ENCODE measurements at regions not wholly inside any gene's neighbourhood (a gene's known extent, or its start where the extent isn't known, plus 50 kb on each side); places are given as distances from the start of the nearest gene placed in this dataset.
"Not testable (repeated sequence)": the region's sequence is repeated elsewhere in the genome, so short reads cannot be mapped to it uniquely, and the experiment has no call there.

DNA sequence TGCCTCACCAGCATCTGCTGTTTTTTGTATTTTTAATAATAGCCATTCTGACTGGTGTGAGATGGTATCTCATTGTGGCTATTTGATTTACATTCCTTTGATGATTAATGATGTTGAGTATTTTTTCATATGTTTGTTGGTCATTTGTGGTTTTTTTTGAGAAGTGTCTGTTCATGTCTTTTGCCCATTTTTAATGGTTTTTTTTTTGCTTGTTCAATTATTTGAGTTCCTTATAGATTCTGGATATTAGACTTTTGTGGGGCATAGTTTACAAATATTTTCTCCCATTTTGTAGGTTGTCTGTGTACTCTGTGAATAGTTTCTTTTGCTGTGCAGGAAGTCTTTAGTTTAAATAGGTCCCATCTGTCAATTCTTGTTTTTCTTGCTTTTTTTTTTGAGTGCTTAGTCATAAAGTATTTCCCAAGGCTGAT lies 148.1 kb downstream of the NPR3 start:
- H3K27me3 Mint-ChIP-seq = no peaks in the 10 kb centered on the region
- ChIA-PET CTCF (no interaction called here), POLR2A (no interaction called here)
- intact Hi-C loops (cut with micrococcal nuclease) = no loop called here
- no peak overlapping the region for H3K4me3 Mint-ChIP-seq
- H3K36me3 Mint-ChIP-seq (ENCODE audit: low read depth) = no peaks in the 10 kb centered on the region
- H3K27ac Mint-ChIP-seq = no peak overlapping the region
- DNase-seq (no peak), ATAC-seq (no peak)
- H3K4me1 Mint-ChIP-seq (ENCODE audit: low read depth) = no peaks in the 10 kb centered on the region
- no peak for TF ChIP-seq CTCF (IDR thresholded peaks at IDR 0.05)
- peaks cover 16% of the 10 kb centered on the region for H3K9me3 Mint-ChIP-seq

DNA sequence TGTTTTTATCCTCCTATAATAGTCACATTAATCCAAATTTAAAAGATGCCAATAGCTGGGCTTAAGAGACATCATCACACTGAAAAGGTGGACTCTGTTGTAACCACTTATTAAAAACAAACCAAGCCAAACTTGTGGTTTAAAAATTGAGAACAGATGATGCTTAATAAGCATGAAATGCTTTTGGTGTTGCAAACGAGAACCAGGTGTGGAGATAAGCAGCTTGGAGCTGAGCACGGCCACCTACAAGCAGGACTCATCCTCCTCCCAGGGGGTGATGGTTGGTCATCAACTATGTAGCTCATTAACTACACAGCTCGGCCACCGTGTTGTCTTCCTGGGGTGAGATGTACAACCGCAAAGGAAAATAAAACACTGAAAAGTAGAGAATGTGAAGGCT lies 154.4 kb downstream of the NPR3 start:
- ATAC-seq = no peak
- no peaks in the 10 kb centered on the region for H3K4me1 Mint-ChIP-seq (ENCODE audit: low read depth)
- peaks cover 1% of the 10 kb centered on the region for H3K9me3 Mint-ChIP-seq

DNA sequence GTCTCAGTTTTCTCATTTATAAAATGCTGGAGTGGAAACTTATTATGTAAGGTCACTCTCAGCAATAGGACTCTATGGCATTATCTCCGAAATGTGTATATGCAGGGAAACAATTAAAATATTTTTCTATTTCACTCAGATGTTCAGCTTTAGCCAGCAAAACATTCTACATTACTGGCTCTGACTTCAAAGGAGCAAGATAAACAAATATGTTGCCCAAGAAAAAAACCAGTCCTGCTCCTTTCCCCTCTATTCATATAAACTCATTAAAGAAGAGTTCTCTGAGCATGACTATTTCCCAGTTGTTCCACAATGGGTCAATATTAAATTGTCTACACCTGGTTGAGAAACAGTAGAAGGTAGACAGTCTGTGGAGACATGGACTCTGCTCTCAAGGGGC lies 155.0 kb downstream of the NPR3 start:
- H3K4me1 Mint-ChIP-seq (ENCODE audit: low read depth) = no peaks in the 10 kb centered on the region
- TF ChIP-seq CTCF (IDR thresholded peaks at IDR 0.05) = no peak
- no peak overlapping the region for H3K4me3 Mint-ChIP-seq
- H3K27me3 Mint-ChIP-seq = no peaks in the 10 kb centered on the region
- ATAC-seq (no peak), DNase-seq (no peak)
- ChIA-PET POLR2A (no interaction called here), CTCF (no interaction called here)
- H3K27ac Mint-ChIP-seq = no peak overlapping the region
- intact Hi-C loops (cut with micrococcal nuclease) = no loop called here
- H3K36me3 Mint-ChIP-seq (ENCODE audit: low read depth) = no peaks in the 10 kb centered on the region
- H3K9me3 Mint-ChIP-seq = peaks cover 1% of the 10 kb centered on the region

More for the DNA sequence above, 154.4 kb downstream of the NPR3 start:
- POLR2A ChIA-PET = no interaction called here
- Mint-ChIP-seq H3K36me3 (ENCODE audit: low read depth) (no peaks in the 10 kb centered on the region), H3K27me3 (no peaks in the 10 kb centered on the region), H3K27ac (no peak overlapping the region), H3K4me3 (no peak overlapping the region)
- DNase-seq = no peak
- CTCF ChIA-PET = no interaction called here
- no peak for TF ChIP-seq CTCF (IDR thresholded peaks at IDR 0.05)
- intact Hi-C loops (cut with micrococcal nuclease) = no loop called here

DNA sequence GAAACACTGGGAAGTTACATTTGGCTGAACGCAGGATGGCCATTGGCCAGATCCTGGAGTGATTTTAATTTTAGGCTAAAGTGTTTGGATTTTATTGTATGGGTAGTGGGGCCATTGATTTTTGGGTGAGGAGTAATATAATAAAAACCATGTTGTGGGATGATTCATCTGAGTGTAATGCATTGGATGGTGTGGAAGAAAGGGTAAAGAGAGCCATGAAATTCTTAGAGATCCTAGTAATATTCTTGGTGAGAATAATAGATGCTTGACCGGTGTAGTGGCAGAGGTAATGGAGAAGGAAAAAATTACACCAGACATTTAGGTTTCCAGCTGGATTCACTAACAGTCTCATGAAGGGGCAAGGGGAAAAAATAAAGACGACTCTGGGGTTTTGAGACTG lies 158.1 kb downstream of the NPR3 start:
- peaks cover 13% of the 10 kb centered on the region for H3K9me3 Mint-ChIP-seq
- CTCF ChIA-PET = no interaction called here
- no peaks in the 10 kb centered on the region for H3K36me3 Mint-ChIP-seq (ENCODE audit: low read depth)
- no peaks in the 10 kb centered on the region for H3K4me1 Mint-ChIP-seq (ENCODE audit: low read depth)
- H3K27ac Mint-ChIP-seq = no peak overlapping the region
- no peak overlapping the region for H3K4me3 Mint-ChIP-seq
- no peak for ATAC-seq
- no peak for TF ChIP-seq CTCF (IDR thresholded peaks at IDR 0.05)
- POLR2A ChIA-PET = no interaction called here
- intact Hi-C loops (cut with micrococcal nuclease) = no loop called here
- DNase-seq = no peak
- H3K27me3 Mint-ChIP-seq = no peaks in the 10 kb centered on the region

GRCh38 chr5:32876791-32877190 lies 165.7 kb downstream of the NPR3 start:
- no peak overlapping the region for H3K27ac Mint-ChIP-seq
- no peak overlapping the region for H3K4me3 Mint-ChIP-seq
- no peaks in the 10 kb centered on the region for H3K27me3 Mint-ChIP-seq
- DNase-seq (no peak), ATAC-seq (no peak)
- no peaks in the 10 kb centered on the region for H3K4me1 Mint-ChIP-seq (ENCODE audit: low read depth)
- peaks cover 32% of the 10 kb centered on the region for H3K9me3 Mint-ChIP-seq
- TF ChIP-seq CTCF (IDR thresholded peaks at IDR 0.05) = no peak
- intact Hi-C loops (cut with micrococcal nuclease) = no loop called here
- ChIA-PET POLR2A (no interaction called here), CTCF (no interaction called here)
- H3K36me3 Mint-ChIP-seq (ENCODE audit: low read depth) = no peaks in the 10 kb centered on the region

DNA sequence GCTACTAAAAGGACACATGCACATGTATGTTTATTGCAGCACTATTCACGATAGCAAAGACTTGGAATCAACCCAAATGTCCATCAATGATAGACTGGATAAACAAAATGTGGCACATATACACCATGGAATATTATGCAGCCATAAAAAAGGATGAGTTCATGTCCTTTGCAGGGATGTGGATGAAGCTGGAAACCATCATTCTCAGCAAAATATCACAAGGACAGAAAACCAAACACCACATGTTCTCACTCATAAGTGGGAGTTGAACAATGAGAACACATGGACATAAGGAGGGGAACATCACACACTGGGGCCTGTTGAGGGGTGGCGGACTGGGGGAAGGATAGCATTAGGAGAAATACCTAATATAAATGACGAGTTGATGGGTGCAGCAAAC lies 168.2 kb downstream of the NPR3 start:
- H3K4me3 Mint-ChIP-seq; CTCF ChIA-PET; DNase-seq; intact Hi-C loops (cut with micrococcal nuclease); H3K27ac Mint-ChIP-seq; H3K4me1 Mint-ChIP-seq (ENCODE audit: low read depth); H3K27me3 Mint-ChIP-seq; POLR2A ChIA-PET; H3K36me3 Mint-ChIP-seq (ENCODE audit: low read depth); ATAC-seq: not testable (repeated sequence)
- peaks cover 29% of the 10 kb centered on the region for H3K9me3 Mint-ChIP-seq
